Keratinocyte (primary cell): ENCODE measurements at regions not wholly inside any gene's neighbourhood (a gene's known extent, or its start where the extent isn't known, plus 50 kb on each side); places are given as distances from the start of the nearest gene placed in this dataset.
"Not testable (repeated sequence)": the region's sequence is repeated elsewhere in the genome, so short reads cannot be mapped to it uniquely, and the experiment has no call there.

ENCODE experiments used
- DNase-seq: peaks from one replicate; pipeline ENCODE4 v3.0.0-alpha.2; 2011; ENCODE audit warnings: low read depth, missing footprints, low spot score
- FAIRE-seq: peaks from 2 replicates; lab custom pipeline; 2011; peaks lifted over from hg19 to GRCh38; lab: Jason Lieb, UNC
- H2AFZ ChIP-seq: 2 replicates; pipeline ENCODE4 v1.6.0; 2012; ENCODE audit warnings: low read length, control low read depth, inconsistent platforms; ENCODE audit not compliant: control insufficient read depth
- H3K27ac ChIP-seq: 2 replicates; pipeline ENCODE4 v1.5.1; 2011; ENCODE audit warnings: low read length; ENCODE audit not compliant: control insufficient read depth, insufficient read depth
- H3K27me3 ChIP-seq: 3 replicates; pipeline ENCODE4 v1.6.0; 2011; ENCODE audit warnings: low read length; ENCODE audit not compliant: control insufficient read depth, insufficient read depth; ENCODE audit errors: extremely low read depth
- H3K36me3 ChIP-seq, 2 experiments: 2 replicates in 1 of 2; 3 replicates in 1 of 2; pipeline ENCODE4 v1.5.1; 2011; ENCODE audit warnings: low read length in 2 of 2, mild to moderate bottlenecking in 1 of 2; ENCODE audit not compliant: control insufficient read depth in 2 of 2, insufficient read depth in 2 of 2; ENCODE audit errors: extremely low read depth in 1 of 2
- H3K4me1 ChIP-seq: 3 replicates; pipeline ENCODE4 v1.5.1; 2011; ENCODE audit warnings: low read length; ENCODE audit not compliant: control insufficient read depth, insufficient read depth; ENCODE audit errors: extremely low read depth
- H3K4me2 ChIP-seq: 3 replicates; pipeline ENCODE4 v1.6.0; 2011; ENCODE audit warnings: low read depth, low read length; ENCODE audit not compliant: control insufficient read depth, insufficient read depth; ENCODE audit errors: extremely low read depth
- H3K4me3 ChIP-seq, 3 experiments: fragments of 200-600 bp in 1 of 3; sonication (generic) in 1 of 3; 2 replicates in 2 of 3; 3 replicates in 1 of 3; pipeline ENCODE4 v1.5.1; 2011 to 2016; ENCODE audit warnings: low read length in 3 of 3, mild to moderate bottlenecking in 3 of 3, control low read depth in 2 of 3, inconsistent platforms in 1 of 3, low read depth in 1 of 3, mixed read lengths in 1 of 3, mixed run types in 1 of 3, moderate library complexity in 1 of 3; ENCODE audit not compliant: control insufficient read depth in 2 of 3, insufficient read depth in 2 of 3; ENCODE audit errors: extremely low read depth in 1 of 3
- H3K79me2 ChIP-seq: 2 replicates; pipeline ENCODE4 v1.6.0; 2012; ENCODE audit warnings: low read length; ENCODE audit not compliant: control insufficient read depth, insufficient read depth
- H3K9ac ChIP-seq: 3 replicates; pipeline ENCODE4 v1.6.0; 2011; ENCODE audit warnings: low read length; ENCODE audit not compliant: control insufficient read depth, insufficient read depth; ENCODE audit errors: extremely low read depth
- H3K9me1 ChIP-seq: 3 replicates; pipeline ENCODE4 v1.6.0; 2011; ENCODE audit warnings: low read length; ENCODE audit not compliant: control insufficient read depth, insufficient read depth; ENCODE audit errors: extremely low read depth
- H3K9me3 ChIP-seq: 2 replicates; pipeline ENCODE4 v1.5.1; 2012; ENCODE audit warnings: low read depth, low read length; ENCODE audit not compliant: control insufficient read depth
- H4K20me1 ChIP-seq: 3 replicates; pipeline ENCODE4 v1.6.0; 2011; ENCODE audit warnings: low read length; ENCODE audit not compliant: control insufficient read depth, insufficient read depth; ENCODE audit errors: extremely low read depth
- CTCF ChIP-seq, 3 experiments: IDR thresholded peaks in 1 of 3; conservative IDR thresholded peaks in 1 of 3; optimal IDR thresholded peaks in 1 of 3; 2 replicates in 2 of 3; 3 replicates in 1 of 3; pipeline versions ENCODE3 to v1.5.1; 2011; ENCODE audit warnings: low read length in 3 of 3, mild to moderate bottlenecking in 3 of 3, moderate library complexity in 2 of 3, control low read depth in 1 of 3, inconsistent platforms in 1 of 3; ENCODE audit not compliant: insufficient read depth in 2 of 3; ENCODE audit errors: extremely low read depth in 1 of 3
- EZH2 ChIP-seq: IDR thresholded peaks from one replicate; pipeline ENCODE4 v1.6.1; 2012; ENCODE audit warnings: inconsistent platforms, mild to moderate bottlenecking, low read length, moderate library complexity
- dilution Hi-C: fragments of 300-500 bp; cut with MboI; formaldehyde crosslinking; loops from one replicate; pipeline ENCODE4 v1.7.0; 2020; ENCODE audit warnings: low sequenced_read_pairs; ENCODE audit not compliant: extremely low pct_ligation_motif_present

GRCh38 chr3:135432402-135432801, 533.1 kb upstream of the PPP2R3A start:
- Histone ChIP-seq H3K9me3 (no peaks in the 10 kb centered on the region), H3K27me3 (no peaks in the 10 kb centered on the region), H3K79me2 (no peaks in the 10 kb centered on the region), H3K4me3 (no peak overlapping the region), H2AFZ (no peak overlapping the region), H3K36me3 (no peaks in the 10 kb centered on the region), H3K4me2 (no peak overlapping the region), H3K9me1 (no peaks in the 10 kb centered on the region), H3K4me1 (no peaks in the 10 kb centered on the region), H3K27ac (no peak overlapping the region), H3K9ac (no peak overlapping the region), H4K20me1 (no peaks in the 10 kb centered on the region)
- FAIRE-seq = no peak
- no peak for DNase-seq
- TF ChIP-seq EZH2 (no peak), CTCF (optimal IDR thresholded peaks at IDR 0.05 in 1 of 3, IDR thresholded peaks at IDR 0.05 in 1 of 3, conservative IDR thresholded peaks at IDR 0.05 in 1 of 3; ENCODE audit: extremely low read depth in 1 of 3, insufficient read depth in 2 of 3, low read length in 3 of 3) (no peak)
- dilution Hi-C loops = no loop called here

GRCh38 chr3:135438889-135439597, 526.5 kb upstream of the PPP2R3A start:
- H3K4me1 ChIP-seq, H2AFZ ChIP-seq, H3K9ac ChIP-seq, H3K9me3 ChIP-seq, H3K4me2 ChIP-seq, H4K20me1 ChIP-seq, H3K27ac ChIP-seq, FAIRE-seq, H3K27me3 ChIP-seq, dilution Hi-C loops, H3K79me2 ChIP-seq, H3K9me1 ChIP-seq, H3K36me3 ChIP-seq, H3K4me3 ChIP-seq, DNase-seq: not testable (repeated sequence)

GRCh38 chr3:135439632-135440031, 525.9 kb upstream of the PPP2R3A start:
- H2AFZ ChIP-seq, DNase-seq, H3K9me3 ChIP-seq, H3K4me3 ChIP-seq, H3K9me1 ChIP-seq, H4K20me1 ChIP-seq, H3K27me3 ChIP-seq, H3K9ac ChIP-seq, H3K4me2 ChIP-seq, dilution Hi-C loops, H3K36me3 ChIP-seq, H3K79me2 ChIP-seq, H3K4me1 ChIP-seq, H3K27ac ChIP-seq, FAIRE-seq: not testable (repeated sequence)
